Glomerular endothelial cell (primary cell): ENCODE measurements at regions not wholly inside any gene's neighbourhood (a gene's known extent, or its start where the extent isn't known, plus 50 kb on each side); places are given as distances from the start of the nearest gene placed in this dataset.
"Not testable (repeated sequence)": the region's sequence is repeated elsewhere in the genome, so short reads cannot be mapped to it uniquely, and the experiment has no call there.

Experiments used
- DNase-seq: peaks from one replicate; pipeline ENCODE4 v3.0.0-alpha.2; 2011; ENCODE audit warnings: low read depth, low spot score; ENCODE audit errors: extremely low read depth

DNA sequence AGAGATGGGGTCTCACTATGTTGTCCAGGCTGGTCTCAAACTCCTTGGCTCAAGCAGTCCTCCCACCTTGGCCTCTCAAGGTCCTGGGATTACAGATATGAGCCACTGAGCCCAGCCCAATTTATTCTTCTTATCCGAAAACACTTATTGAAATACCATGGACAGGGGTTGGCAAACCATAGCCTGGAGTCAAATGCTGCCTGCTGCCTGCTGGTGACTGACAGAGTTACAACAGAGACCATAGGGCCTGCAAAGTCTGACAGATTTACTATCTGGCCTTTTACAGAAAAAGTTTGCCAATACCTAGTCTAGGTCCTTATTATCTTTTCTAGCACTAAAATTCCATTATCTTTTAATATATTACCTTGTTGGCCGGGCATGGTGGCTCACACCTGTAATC, 87.1 kb upstream of the ZNF281 start:
- no peak for DNase-seq

- DNase-seq = no peak
Measured at GRCh38 chr1:200495901-200496300, 86.1 kb upstream of the ZNF281 start.

DNA sequence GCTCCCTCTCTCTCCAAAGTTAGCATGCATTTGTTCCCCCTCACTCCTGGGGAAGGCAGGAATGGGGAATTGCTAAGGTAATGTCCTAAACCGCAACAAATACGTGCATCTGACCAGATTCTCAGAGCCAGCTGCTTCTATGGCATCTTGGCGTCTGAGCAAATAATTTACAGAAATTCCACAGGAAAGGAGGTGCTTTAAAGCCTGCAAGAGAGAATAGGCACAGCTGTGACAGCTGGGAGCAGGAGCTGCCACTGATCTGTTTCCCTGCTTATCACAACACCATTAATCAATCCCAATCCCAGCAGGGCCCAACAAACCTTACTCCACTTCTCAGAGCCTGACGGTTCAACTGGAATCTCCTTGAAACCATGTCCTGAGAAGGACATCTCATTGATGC, 83.5 kb upstream of the ZNF281 start:
- no peak for DNase-seq

GRCh38 chr1:200491103-200491502, 81.3 kb upstream of the ZNF281 start:
- DNase-seq = no peak

DNA sequence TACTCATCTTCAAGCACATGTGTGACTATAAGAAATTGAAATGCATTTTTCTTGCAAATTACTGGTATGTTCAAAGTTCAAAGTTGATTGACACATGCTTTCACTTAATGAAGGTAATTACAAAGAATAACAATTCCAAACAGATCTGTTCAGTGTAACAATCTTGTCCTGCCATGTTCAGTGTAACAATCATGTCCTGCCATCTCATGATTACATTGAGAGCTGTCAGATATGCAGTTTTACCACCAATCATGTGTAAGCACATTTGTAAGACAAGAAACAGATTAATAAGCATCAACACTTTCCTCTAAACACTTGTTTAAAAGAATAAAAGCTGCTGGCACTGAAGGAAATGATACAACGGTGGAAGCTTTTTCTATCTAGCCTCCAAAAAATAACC, 80.3 kb upstream of the ZNF281 start:
- no peak for DNase-seq

DNA sequence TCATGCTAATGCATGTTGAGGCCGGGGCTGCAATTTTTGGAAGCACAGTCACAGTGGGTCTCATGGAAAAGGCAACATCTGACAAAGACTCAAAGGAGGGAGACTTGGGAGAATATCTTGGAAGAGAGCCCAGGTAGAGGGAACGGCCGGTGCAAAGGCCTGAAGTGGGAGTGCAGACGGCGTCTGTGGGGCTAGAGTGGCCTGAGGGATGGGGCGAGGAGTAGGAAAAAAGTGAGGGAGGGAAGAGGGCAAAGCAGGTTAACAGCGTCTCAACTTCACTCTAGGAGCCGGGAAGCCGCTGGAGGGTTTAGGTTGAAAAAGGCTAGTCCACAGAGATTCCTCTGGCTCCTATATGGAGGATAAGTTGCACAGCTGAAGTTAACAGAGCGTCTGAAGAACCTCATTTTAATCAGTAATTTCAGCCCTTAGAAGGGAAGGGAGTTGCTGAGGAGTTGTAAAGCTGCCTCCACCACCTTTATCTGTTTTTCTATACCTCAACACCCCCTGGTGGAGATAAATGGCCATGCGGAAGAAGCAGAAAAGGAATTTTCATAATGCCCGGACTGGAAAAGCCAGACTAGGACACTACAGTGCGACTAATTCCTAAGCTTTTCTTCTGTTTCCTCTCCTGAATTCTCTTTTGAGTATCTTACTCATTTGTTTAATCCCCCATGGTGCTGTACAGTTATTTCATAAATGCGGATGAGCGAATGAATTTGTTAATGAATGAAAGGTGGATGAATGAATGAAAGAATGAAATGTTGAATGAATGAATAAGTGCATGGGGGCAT, 78.7 kb upstream of the ZNF281 start:
- DNase-seq = peak; percentile 48

DNA sequence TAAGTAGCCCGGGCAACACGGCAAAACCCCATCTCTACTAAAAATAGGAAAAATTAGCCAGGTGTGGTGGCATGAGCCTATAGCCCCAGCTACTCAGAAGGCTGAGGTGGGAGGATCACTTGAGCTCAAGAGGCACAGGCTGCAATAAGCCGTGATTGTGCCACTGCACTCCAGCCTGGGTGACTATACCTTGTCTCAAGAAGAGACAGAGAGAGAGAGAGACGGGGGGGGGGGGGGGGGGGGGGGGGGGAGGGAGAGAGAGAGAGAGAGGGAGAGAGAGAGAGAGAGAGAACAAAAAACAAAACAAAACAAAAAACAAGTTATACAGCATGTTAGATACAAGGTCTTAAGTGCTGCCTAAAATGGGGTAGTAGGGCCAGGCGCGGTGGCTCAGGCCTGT, 77.8 kb upstream of the ZNF281 start:
- no peak for DNase-seq

DNA sequence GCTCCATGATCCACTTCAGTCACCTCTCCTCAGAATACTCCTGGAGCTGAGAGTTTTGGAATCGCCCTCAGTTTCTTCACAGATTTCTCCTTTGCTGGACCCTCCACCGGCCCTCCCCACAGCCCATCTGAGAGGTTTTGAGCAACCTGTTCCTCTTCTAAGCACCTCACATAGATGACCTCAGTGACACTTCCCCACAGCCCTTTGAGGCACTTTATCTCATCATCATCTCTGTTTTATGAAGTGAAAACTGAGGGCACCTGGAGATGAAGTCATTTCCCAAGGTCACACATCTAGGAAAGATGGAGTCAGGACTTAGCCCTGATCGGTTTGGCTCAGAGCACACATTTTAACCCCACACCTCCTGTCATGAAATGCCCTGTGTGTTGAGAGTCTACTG, 76.8 kb upstream of the ZNF281 start:
- DNase-seq = no peak

- DNase-seq = not testable (repeated sequence)
Measured at GRCh38 chr1:200484438-200484946, 74.7 kb upstream of the ZNF281 start.

GRCh38 chr1:200483491-200484143, 73.8 kb upstream of the ZNF281 start:
- DNase-seq = peak; percentile 95

DNA sequence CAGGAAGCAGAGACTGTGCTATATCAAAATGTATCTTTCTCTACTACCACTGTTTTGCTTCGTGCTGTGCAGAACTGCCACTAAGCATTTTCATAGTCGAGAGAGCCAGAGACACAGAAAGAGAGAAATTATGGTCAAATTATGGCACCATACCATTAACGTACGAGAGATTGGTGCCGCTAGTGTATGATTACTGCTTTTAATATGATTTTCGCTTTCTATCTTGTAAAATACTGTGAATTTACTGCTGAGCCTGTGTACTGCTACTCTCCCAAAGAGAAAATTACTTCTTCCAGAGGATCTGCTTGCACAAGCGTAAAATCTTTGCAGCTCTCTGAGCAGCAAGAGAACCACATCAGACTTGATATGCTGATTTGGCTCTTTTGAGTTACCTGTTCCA, 71.1 kb upstream of the ZNF281 start:
- no peak for DNase-seq

- no peak for DNase-seq
Measured at GRCh38 chr1:200479816-200480215, 70.0 kb upstream of the ZNF281 start.

GRCh38 chr1:200478945-200479558, 69.2 kb upstream of the ZNF281 start:
- DNase-seq = no peak

GRCh38 chr1:200478239-200478623, 68.4 kb upstream of the ZNF281 start:
- no peak for DNase-seq

GRCh38 chr1:200474633-200475032, 64.8 kb upstream of the ZNF281 start:
- no peak for DNase-seq

GRCh38 chr1:200473698-200474371, 64.0 kb upstream of the ZNF281 start:
- DNase-seq = no peak

DNA sequence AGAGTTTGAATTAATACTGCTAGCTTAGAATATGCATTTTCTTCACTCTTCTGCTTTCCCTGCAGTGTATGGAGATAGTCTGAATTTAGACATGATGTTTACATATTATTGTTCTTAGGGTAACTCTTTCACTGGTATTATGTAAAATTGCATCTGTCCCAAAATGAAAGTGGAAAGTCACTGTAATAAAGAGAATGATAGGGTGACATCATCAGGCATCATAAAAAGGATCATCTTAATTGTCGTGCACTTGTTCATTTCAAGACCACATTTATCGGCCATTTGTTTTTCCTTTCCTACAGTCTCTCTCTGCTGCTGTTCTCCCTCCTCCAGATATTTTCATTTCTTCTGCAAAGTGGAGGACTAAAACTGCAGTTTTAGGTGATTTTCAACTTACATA, 61.9 kb upstream of the ZNF281 start:
- no peak for DNase-seq

GRCh38 chr1:200468264-200469001, 58.6 kb upstream of the ZNF281 start:
- DNase-seq = no peak

DNA sequence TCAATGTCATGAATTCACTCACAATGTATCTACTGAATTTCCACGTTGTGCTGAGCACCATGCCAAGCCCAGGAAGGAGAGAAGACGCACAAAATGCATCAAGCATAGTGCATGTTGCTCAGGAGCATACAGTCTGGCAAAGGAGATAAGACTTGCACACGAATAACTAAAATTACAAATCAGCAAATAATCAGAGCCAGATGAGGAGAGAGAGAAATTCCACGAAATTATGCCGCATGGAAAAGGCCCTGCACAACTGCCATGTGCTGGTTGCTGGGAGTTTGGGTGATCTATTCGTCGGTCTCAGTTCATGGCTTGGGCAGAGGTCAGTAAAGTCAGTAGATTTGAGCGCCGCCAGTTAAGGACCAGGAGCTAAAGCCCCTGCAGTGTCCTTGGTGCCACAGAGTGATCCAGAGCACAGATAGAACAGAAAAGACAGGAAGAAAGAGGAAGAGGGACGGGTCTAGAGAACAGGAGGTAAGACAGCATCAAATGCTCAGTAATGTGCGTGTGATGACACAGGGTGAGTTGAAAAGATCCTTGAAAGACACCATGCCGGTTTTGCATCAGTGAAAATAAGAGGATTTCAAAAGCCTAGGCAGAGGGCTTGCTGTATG, 55.1 kb upstream of the ZNF281 start:
- no peak for DNase-seq
